ENCODE measurements at regions not wholly inside any gene's neighbourhood (a gene's known extent, or its start where the extent isn't known, plus 50 kb on each side); places are given as distances from the start of the nearest gene placed in this dataset.

- FAIRE-seq (no peak), DNase-seq (ENCODE audit: low read depth in 1 of 2, low spot score in 1 of 2) (no peak), ATAC-seq (no peak)
- POLR2A ChIA-PET = no interaction called here
- Histone ChIP-seq H3K4me2 (no peak overlapping the region), H3K27ac (no peak overlapping the region), H3K9me3 (no peaks in the 10 kb centered on the region; the same call in 2 of the 3 replicates), H3K4me3 (no peak overlapping the region), H3K4me1 (no peaks in the 10 kb centered on the region)
- CTCF ChIA-PET = no interaction called here
- WGBS (ENCODE audit: missing lambda C conversion rate) = 65% methylated on average over 13 of the region's 26 CpGs
- TF ChIP-seq, protein P1, sequence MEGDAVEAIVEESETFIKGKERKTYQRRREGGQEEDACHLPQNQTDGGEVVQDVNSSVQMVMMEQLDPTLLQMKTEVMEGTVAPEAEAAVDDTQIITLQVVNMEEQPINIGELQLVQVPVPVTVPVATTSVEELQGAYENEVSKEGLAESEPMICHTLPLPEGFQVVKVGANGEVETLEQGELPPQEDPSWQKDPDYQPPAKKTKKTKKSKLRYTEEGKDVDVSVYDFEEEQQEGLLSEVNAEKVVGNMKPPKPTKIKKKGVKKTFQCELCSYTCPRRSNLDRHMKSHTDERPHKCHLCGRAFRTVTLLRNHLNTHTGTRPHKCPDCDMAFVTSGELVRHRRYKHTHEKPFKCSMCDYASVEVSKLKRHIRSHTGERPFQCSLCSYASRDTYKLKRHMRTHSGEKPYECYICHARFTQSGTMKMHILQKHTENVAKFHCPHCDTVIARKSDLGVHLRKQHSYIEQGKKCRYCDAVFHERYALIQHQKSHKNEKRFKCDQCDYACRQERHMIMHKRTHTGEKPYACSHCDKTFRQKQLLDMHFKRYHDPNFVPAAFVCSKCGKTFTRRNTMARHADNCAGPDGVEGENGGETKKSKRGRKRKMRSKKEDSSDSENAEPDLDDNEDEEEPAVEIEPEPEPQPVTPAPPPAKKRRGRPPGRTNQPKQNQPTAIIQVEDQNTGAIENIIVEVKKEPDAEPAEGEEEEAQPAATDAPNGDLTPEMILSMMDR (IDR thresholded peaks at IDR 0.05) = no peak
- TF ChIP-seq POLR2AphosphoS2 (conservative IDR thresholded peaks at IDR 0.05; ENCODE audit: low read length) (no peak), ZFP36 (IDR thresholded peaks at IDR 0.05; ENCODE audit: borderline replicate concordance, partially characterized antibody) (no peak), HDAC2 (IDR thresholded peaks at IDR 0.05) (no peak), JUN (IDR thresholded peaks at IDR 0.05) (no peak), RNF2 (IDR thresholded peaks at IDR 0.05; ENCODE audit: borderline replicate concordance, low read depth) (no peak), FOXS1 (CRISPR knock-in tag; IDR thresholded peaks at IDR 0.05) (no peak), RCOR1 (IDR thresholded peaks at IDR 0.05; ENCODE audit: low read depth, low read length) (no peak), ATOH8 (CRISPR knock-in tag; IDR thresholded peaks at IDR 0.05; ENCODE audit: low read depth) (no peak), ZC3H11A (IDR thresholded peaks at IDR 0.05) (no peak), NPAS2 (CRISPR knock-in tag; IDR thresholded peaks at IDR 0.05; ENCODE audit: borderline replicate concordance) (no peak), SMC3 (IDR thresholded peaks at IDR 0.05) (no peak), NFE2L2 (conservative IDR thresholded peaks at IDR 0.05; ENCODE audit: low read length) (no peak), KDM1A (IDR thresholded peaks at IDR 0.05; ENCODE audit: low read depth) (no peak), EP300 (IDR thresholded peaks at IDR 0.05) (no peak)
- TF ChIP-seq, protein P2, sequence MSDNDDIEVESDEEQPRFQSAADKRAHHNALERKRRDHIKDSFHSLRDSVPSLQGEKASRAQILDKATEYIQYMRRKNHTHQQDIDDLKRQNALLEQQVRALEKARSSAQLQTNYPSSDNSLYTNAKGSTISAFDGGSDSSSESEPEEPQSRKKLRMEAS (IDR thresholded peaks at IDR 0.05) = no peak
- TF ChIP-seq, protein P3, sequence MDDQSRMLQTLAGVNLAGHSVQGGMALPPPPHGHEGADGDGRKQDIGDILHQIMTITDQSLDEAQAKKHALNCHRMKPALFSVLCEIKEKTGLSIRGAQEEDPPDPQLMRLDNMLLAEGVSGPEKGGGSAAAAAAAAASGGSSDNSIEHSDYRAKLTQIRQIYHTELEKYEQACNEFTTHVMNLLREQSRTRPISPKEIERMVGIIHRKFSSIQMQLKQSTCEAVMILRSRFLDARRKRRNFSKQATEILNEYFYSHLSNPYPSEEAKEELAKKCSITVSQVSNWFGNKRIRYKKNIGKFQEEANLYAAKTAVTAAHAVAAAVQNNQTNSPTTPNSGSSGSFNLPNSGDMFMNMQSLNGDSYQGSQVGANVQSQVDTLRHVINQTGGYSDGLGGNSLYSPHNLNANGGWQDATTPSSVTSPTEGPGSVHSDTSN (IDR thresholded peaks at IDR 0.05) = no peak
- TF ChIP-seq, protein P4, sequence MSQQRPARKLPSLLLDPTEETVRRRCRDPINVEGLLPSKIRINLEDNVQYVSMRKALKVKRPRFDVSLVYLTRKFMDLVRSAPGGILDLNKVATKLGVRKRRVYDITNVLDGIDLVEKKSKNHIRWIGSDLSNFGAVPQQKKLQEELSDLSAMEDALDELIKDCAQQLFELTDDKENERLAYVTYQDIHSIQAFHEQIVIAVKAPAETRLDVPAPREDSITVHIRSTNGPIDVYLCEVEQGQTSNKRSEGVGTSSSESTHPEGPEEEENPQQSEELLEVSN (IDR thresholded peaks at IDR 0.05; ENCODE audit: borderline replicate concordance, low read depth) = no peak
Observed at GRCh38 chr11:50267851-50268250, 235.2 kb downstream of the OR4C45 start.

DNA sequence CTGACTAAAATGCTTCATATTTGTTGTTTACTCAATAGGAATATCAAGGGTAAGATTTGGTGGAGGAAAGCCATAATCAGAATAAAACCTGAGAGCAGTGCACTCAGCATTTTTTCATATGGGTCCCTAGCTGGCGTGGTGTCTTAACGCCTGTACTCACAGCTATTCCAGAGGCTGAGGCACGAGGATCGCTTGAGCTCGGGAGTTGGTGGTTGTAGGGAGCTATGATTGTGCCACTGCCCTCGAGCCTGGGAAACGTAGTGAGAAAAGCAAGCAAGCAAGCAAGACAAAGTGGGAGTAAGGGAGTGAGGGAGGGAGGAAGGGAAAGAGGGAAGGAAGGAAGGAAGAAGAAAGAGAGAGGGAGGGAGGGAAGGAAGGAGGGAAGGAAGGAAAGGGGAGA is 242.5 kb downstream of the OR4C45 start:
- TF ChIP-seq, protein P5, sequence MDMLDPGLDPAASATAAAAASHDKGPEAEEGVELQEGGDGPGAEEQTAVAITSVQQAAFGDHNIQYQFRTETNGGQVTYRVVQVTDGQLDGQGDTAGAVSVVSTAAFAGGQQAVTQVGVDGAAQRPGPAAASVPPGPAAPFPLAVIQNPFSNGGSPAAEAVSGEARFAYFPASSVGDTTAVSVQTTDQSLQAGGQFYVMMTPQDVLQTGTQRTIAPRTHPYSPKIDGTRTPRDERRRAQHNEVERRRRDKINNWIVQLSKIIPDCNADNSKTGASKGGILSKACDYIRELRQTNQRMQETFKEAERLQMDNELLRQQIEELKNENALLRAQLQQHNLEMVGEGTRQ (IDR thresholded peaks at IDR 0.05) = no peak
- TF ChIP-seq EHMT2 (IDR thresholded peaks at IDR 0.05; ENCODE audit: low read depth) (no peak), SMC3 (IDR thresholded peaks at IDR 0.05) (no peak), EP300 (IDR thresholded peaks at IDR 0.05) (no peak), TP53 (CRISPR knock-in tag; IDR thresholded peaks at IDR 0.05) (no peak), ZNF302 (CRISPR knock-in tag; IDR thresholded peaks at IDR 0.05) (no peak), NFE2L2 (conservative IDR thresholded peaks at IDR 0.05; ENCODE audit: low read length) (no peak), RAD21 (conservative IDR thresholded peaks at IDR 0.05 in 1 of 2, IDR thresholded peaks at IDR 0.05 in 1 of 2) (no peak), HDAC2 (IDR thresholded peaks at IDR 0.05) (no peak), NR3C1 (IDR thresholded peaks at IDR 0.05) (no peak), RFX5 (IDR thresholded peaks at IDR 0.05) (no peak), CBX2 (IDR thresholded peaks at IDR 0.05; ENCODE audit: borderline replicate concordance, low read depth) (no peak), CHD2 (IDR thresholded peaks at IDR 0.05; ENCODE audit: low read length, partially characterized antibody) (no peak), KDM1A (IDR thresholded peaks at IDR 0.05; ENCODE audit: low read depth) (no peak), MYC (IDR thresholded peaks at IDR 0.05; ENCODE audit: borderline replicate concordance, low read length) (no peak), POLR2A (IDR thresholded peaks at IDR 0.05; ENCODE audit: low read length) (no peak)
- TF ChIP-seq, protein P6, sequence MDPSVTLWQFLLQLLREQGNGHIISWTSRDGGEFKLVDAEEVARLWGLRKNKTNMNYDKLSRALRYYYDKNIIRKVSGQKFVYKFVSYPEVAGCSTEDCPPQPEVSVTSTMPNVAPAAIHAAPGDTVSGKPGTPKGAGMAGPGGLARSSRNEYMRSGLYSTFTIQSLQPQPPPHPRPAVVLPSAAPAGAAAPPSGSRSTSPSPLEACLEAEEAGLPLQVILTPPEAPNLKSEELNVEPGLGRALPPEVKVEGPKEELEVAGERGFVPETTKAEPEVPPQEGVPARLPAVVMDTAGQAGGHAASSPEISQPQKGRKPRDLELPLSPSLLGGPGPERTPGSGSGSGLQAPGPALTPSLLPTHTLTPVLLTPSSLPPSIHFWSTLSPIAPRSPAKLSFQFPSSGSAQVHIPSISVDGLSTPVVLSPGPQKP (IDR thresholded peaks at IDR 0.05; ENCODE audit: low read depth, low read length) = no peak
- TF ChIP-seq, protein P7, sequence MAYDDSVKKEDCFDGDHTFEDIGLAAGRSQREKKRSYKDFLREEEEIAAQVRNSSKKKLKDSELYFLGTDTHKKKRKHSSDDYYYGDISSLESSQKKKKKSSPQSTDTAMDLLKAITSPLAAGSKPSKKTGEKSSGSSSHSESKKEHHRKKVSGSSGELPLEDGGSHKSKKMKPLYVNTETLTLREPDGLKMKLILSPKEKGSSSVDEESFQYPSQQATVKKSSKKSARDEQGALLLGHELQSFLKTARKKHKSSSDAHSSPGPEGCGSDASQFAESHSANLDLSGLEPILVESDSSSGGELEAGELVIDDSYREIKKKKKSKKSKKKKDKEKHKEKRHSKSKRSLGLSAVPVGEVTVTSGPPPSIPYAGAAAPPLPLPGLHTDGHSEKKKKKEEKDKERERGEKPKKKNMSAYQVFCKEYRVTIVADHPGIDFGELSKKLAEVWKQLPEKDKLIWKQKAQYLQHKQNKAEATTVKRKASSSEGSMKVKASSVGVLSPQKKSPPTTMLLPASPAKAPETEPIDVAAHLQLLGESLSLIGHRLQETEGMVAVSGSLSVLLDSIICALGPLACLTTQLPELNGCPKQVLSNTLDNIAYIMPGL (CRISPR knock-in tag; IDR thresholded peaks at IDR 0.05; ENCODE audit: borderline replicate concordance) = no peak
- ChIA-PET POLR2A (no interaction called here), CTCF (no interaction called here)
- Histone ChIP-seq H3K4me3 (no peak overlapping the region), H3K9me3 (no peaks in the 10 kb centered on the region), H3K27ac (no peak overlapping the region), H3K4me1 (no peaks in the 10 kb centered on the region), H3K4me2 (no peak overlapping the region)
- whole genome bisulfite sequencing (ENCODE audit: missing lambda C conversion rate) = 2% methylated on average over 7 of the region's 7 CpGs
- FAIRE-seq (no peak), DNase-seq (ENCODE audit: low read depth in 1 of 2, low spot score in 1 of 2) (no peak), ATAC-seq (no peak)

Measured in A549 (cell line).